ENCODE measurements at regions not wholly inside any gene's neighbourhood (a gene's known extent, or its start where the extent isn't known, plus 50 kb on each side); places are given as distances from the start of the nearest gene placed in this dataset.

DNA sequence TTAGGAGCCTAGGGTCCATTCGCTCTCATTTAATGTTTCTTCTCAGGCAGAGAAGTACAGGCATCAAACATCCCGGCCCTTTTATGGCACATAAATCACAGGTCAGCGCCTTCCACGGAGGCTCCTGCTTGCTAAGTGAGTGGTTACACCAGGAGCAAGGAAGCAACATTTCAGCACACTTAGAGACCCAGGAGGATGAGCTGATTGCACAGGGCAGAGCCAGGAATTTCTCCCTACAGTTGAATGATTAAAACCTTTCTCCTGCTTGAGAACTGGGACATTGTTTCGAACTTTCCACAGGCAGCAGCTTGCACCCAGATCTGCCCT is 233.4 kb downstream of the SPTSSA start:
- H2AFZ ChIP-seq (ENCODE audit: low read depth, low read length) = no peak overlapping the region
- no peaks in the 10 kb centered on the region for H3K79me2 ChIP-seq (replicated peaks; ENCODE audit: insufficient read depth, low read length)
- H3K27ac ChIP-seq (ENCODE audit: low read length) = no peak overlapping the region
- no peaks in the 10 kb centered on the region for H4K20me1 ChIP-seq (ENCODE audit: insufficient read depth)
- H3K27me3 ChIP-seq (ENCODE audit: insufficient read depth, low read depth, low read length) = peaks cover 3% of the 10 kb centered on the region
- no peaks in the 10 kb centered on the region for H3K9me3 ChIP-seq (ENCODE audit: low read length)
- TF ChIP-seq EZH2 (IDR thresholded peaks at IDR 0.05; ENCODE audit: borderline replicate concordance, insufficient read depth, low read length, poor library complexity, severe bottlenecking) = no peak
- no peak for TF ChIP-seq RAD21 (conservative IDR thresholded peaks at IDR 0.05)
- no peak for TF ChIP-seq MXI1 (conservative IDR thresholded peaks at IDR 0.05; ENCODE audit: poor library complexity, severe bottlenecking)
- TF ChIP-seq SMC3 (conservative IDR thresholded peaks at IDR 0.05; ENCODE audit: poor library complexity) = no peak
- TF ChIP-seq TAF1 (IDR thresholded peaks at IDR 0.05; ENCODE audit: low read depth) = no peak
- TF ChIP-seq EP300 (conservative IDR thresholded peaks at IDR 0.05; ENCODE audit: poor library complexity, severe bottlenecking) = no peak
- TF ChIP-seq REST (IDR thresholded peaks at IDR 0.05; ENCODE audit: borderline replicate concordance) = no peak
- no peak for TF ChIP-seq POLR2AphosphoS5 (IDR thresholded peaks at IDR 0.05)
- TF ChIP-seq, protein P1, sequence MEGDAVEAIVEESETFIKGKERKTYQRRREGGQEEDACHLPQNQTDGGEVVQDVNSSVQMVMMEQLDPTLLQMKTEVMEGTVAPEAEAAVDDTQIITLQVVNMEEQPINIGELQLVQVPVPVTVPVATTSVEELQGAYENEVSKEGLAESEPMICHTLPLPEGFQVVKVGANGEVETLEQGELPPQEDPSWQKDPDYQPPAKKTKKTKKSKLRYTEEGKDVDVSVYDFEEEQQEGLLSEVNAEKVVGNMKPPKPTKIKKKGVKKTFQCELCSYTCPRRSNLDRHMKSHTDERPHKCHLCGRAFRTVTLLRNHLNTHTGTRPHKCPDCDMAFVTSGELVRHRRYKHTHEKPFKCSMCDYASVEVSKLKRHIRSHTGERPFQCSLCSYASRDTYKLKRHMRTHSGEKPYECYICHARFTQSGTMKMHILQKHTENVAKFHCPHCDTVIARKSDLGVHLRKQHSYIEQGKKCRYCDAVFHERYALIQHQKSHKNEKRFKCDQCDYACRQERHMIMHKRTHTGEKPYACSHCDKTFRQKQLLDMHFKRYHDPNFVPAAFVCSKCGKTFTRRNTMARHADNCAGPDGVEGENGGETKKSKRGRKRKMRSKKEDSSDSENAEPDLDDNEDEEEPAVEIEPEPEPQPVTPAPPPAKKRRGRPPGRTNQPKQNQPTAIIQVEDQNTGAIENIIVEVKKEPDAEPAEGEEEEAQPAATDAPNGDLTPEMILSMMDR (IDR thresholded peaks at IDR 0.05; ENCODE audit: poor library complexity, severe bottlenecking) = no peak
- H3K4me2 ChIP-seq (ENCODE audit: low read length) = no peak overlapping the region
- H3F3A ChIP-seq (ENCODE audit: insufficient read depth, low read length, poor library complexity, severe bottlenecking) = no peaks in the 10 kb centered on the region
- no peak overlapping the region for H3K4me3 ChIP-seq (ENCODE audit: low read length)
- no peaks in the 10 kb centered on the region for H3K9me2 ChIP-seq (ENCODE audit: insufficient read depth, low read length)
- no peaks in the 10 kb centered on the region for H3K36me3 ChIP-seq (ENCODE audit: insufficient read depth, low read length)
- H3K9ac ChIP-seq (ENCODE audit: low read length) = no peak overlapping the region

DNA sequence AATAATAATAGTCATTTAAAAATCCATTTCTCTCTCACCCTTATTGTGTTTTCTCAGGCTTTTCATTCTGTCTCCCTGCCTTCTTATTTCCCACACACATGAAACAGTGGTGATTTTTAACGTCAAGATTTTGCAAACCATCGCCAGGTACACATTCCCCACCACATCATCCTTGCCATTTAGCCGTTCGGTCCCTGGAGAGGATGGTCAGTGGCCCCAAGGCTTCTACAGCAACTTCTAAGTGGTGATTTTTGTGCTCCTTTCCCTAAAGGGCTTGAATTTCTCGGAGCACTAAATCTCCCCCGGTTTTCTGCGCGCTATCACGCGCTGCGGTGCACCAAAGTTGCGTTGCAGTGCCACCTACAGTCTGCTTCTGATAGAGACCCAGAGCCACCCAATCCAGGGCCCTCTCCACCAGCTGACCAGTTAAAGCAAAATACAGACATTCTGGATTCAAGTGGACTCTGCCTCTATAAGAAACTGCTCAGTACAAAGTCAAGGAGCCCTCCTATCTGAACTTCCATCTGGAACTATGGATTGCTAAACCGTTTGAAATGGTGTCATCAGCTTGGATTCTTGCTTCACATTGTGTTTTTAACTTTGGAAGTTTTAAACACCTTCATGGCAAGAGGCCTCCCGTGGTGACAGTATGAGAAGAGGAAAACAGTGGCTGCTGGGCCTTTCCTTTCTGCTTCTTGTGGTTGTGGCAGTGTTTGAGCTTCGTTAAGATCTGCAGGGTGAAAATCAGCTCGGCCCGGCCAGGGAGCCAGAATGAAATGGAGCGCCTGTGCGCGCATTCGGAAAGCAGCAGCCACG is 234.0 kb downstream of the SPTSSA start:
- H3K9me2 ChIP-seq (ENCODE audit: insufficient read depth, low read length) = no peaks in the 10 kb centered on the region
- H3K27me3 ChIP-seq (ENCODE audit: insufficient read depth, low read depth, low read length) = peaks cover 3% of the 10 kb centered on the region
- H3K9me3 ChIP-seq (ENCODE audit: low read length) = no peaks in the 10 kb centered on the region
- no peak overlapping the region for H3K9ac ChIP-seq (ENCODE audit: low read length)
- no peak overlapping the region for H3K27ac ChIP-seq (ENCODE audit: low read length)
- no peak overlapping the region for H3K4me2 ChIP-seq (ENCODE audit: low read length)
- no peak for TF ChIP-seq MXI1 (conservative IDR thresholded peaks at IDR 0.05; ENCODE audit: poor library complexity, severe bottlenecking)
- TF ChIP-seq, protein P1 (IDR thresholded peaks at IDR 0.05; ENCODE audit: poor library complexity, severe bottlenecking) = peak; percentile 89
- TF ChIP-seq REST (IDR thresholded peaks at IDR 0.05; ENCODE audit: borderline replicate concordance) = no peak
- TF ChIP-seq TAF1 (IDR thresholded peaks at IDR 0.05; ENCODE audit: low read depth) = no peak
- TF ChIP-seq SMC3 (conservative IDR thresholded peaks at IDR 0.05; ENCODE audit: poor library complexity) = peak; percentile 80
- TF ChIP-seq EZH2 (IDR thresholded peaks at IDR 0.05; ENCODE audit: borderline replicate concordance, insufficient read depth, low read length, poor library complexity, severe bottlenecking) = no peak
- TF ChIP-seq POLR2AphosphoS5 (IDR thresholded peaks at IDR 0.05) = no peak
- TF ChIP-seq EP300 (conservative IDR thresholded peaks at IDR 0.05; ENCODE audit: poor library complexity, severe bottlenecking) = no peak
- peak; percentile 90 for TF ChIP-seq RAD21 (conservative IDR thresholded peaks at IDR 0.05)
- no peaks in the 10 kb centered on the region for H3K79me2 ChIP-seq (replicated peaks; ENCODE audit: insufficient read depth, low read length)
- H3K36me3 ChIP-seq (ENCODE audit: insufficient read depth, low read length) = no peaks in the 10 kb centered on the region
- no peak overlapping the region for H3K4me3 ChIP-seq (ENCODE audit: low read length)
- H3F3A ChIP-seq (ENCODE audit: insufficient read depth, low read length, poor library complexity, severe bottlenecking) = no peaks in the 10 kb centered on the region
- no peaks in the 10 kb centered on the region for H4K20me1 ChIP-seq (ENCODE audit: insufficient read depth)
- no peak overlapping the region for H2AFZ ChIP-seq (ENCODE audit: low read depth, low read length)
